ENCODE measurements at regions not wholly inside any gene's neighbourhood (a gene's known extent, or its start where the extent isn't known, plus 50 kb on each side); places are given as distances from the start of the nearest gene placed in this dataset.

GRCh38 chr2:161061786-161062185 lies 98.4 kb upstream of the TANK start:
- Histone ChIP-seq H3K36me3 (no peaks in the 10 kb centered on the region), H3K27me3 (ENCODE audit: low read depth) (no peaks in the 10 kb centered on the region), H3K4me3 (no peak overlapping the region), H3K27ac (replicated peaks) (no peak overlapping the region), H3K9me3 (replicated peaks) (no peaks in the 10 kb centered on the region), H3K4me1 (peaks cover 8% of the 10 kb centered on the region)
- intact Hi-C loops (cut with micrococcal nuclease): no loop called here
- TF ChIP-seq CTCF (IDR thresholded peaks at IDR 0.05; ENCODE audit: borderline replicate concordance): no peak
- DNase-seq: no peak

GRCh38 chr2:161063157-161063945 lies 96.9 kb upstream of the TANK start:
- Histone ChIP-seq H3K36me3 (no peaks in the 10 kb centered on the region), H3K9me3 (replicated peaks) (no peaks in the 10 kb centered on the region), H3K4me1 (peaks cover 16% of the 10 kb centered on the region), H3K27me3 (ENCODE audit: low read depth) (no peaks in the 10 kb centered on the region), H3K4me3 (peak overlapping the region; percentile 13), H3K27ac (replicated peaks) (peak overlapping the region; percentile 10)
- peak; percentile 47 for DNase-seq
- intact Hi-C loops (cut with micrococcal nuclease): no loop called here
- TF ChIP-seq CTCF (IDR thresholded peaks at IDR 0.05; ENCODE audit: borderline replicate concordance): peak; percentile 97

GRCh38 chr2:161063946-161064306 lies 96.3 kb upstream of the TANK start:
- Histone ChIP-seq H3K4me1 (peaks cover 21% of the 10 kb centered on the region), H3K9me3 (replicated peaks) (no peaks in the 10 kb centered on the region), H3K4me3 (no peak overlapping the region), H3K36me3 (no peaks in the 10 kb centered on the region), H3K27me3 (ENCODE audit: low read depth) (no peaks in the 10 kb centered on the region), H3K27ac (replicated peaks) (peak overlapping the region; percentile 24)
- peak; percentile 36 for TF ChIP-seq CTCF (IDR thresholded peaks at IDR 0.05; ENCODE audit: borderline replicate concordance)
- DNase-seq: no peak
- intact Hi-C loops (cut with micrococcal nuclease): no loop called here

GRCh38 chr2:161067846-161068350 lies 92.3 kb upstream of the TANK start:
- peaks cover 19% of the 10 kb centered on the region for H3K4me1 ChIP-seq
- H3K27me3 ChIP-seq (ENCODE audit: low read depth): no peaks in the 10 kb centered on the region
- TF ChIP-seq CTCF (IDR thresholded peaks at IDR 0.05; ENCODE audit: borderline replicate concordance): no peak
- DNase-seq: no peak
- no peak overlapping the region for H3K27ac ChIP-seq (replicated peaks)
- intact Hi-C loops (cut with micrococcal nuclease): no loop called here
- no peak overlapping the region for H3K4me3 ChIP-seq
- H3K36me3 ChIP-seq: no peaks in the 10 kb centered on the region
- H3K9me3 ChIP-seq (replicated peaks): no peaks in the 10 kb centered on the region

- Histone ChIP-seq H3K36me3 (no peaks in the 10 kb centered on the region), H3K9me3 (replicated peaks) (no peaks in the 10 kb centered on the region), H3K4me1 (peaks cover 13% of the 10 kb centered on the region), H3K4me3 (no peak overlapping the region), H3K27ac (replicated peaks) (no peak overlapping the region), H3K27me3 (ENCODE audit: low read depth) (no peaks in the 10 kb centered on the region)
- no peak for DNase-seq
- intact Hi-C loops (cut with micrococcal nuclease): no loop called here
- no peak for TF ChIP-seq CTCF (IDR thresholded peaks at IDR 0.05; ENCODE audit: borderline replicate concordance)
Measured at GRCh38 chr2:161068670-161069069, 91.6 kb upstream of the TANK start.
